ENCODE measurements at regions not wholly inside any gene's neighbourhood (a gene's known extent, or its start where the extent isn't known, plus 50 kb on each side); places are given as distances from the start of the nearest gene placed in this dataset.

- H3K4me1 Mint-ChIP-seq = no peaks in the 10 kb centered on the region
- no peaks in the 10 kb centered on the region for H3K27me3 Mint-ChIP-seq
- no peak overlapping the region for H3K4me3 Mint-ChIP-seq
- no peak for ATAC-seq (ENCODE audit: low read depth)
- no peaks in the 10 kb centered on the region for H3K9me3 Mint-ChIP-seq
- no peak overlapping the region for H3K27ac Mint-ChIP-seq
- no peak for DNase-seq (ENCODE audit: low spot score in 2 of 2)
- H3K36me3 Mint-ChIP-seq = no peaks in the 10 kb centered on the region
These were observed 152.2 kb downstream of the HNMT start for GRCh38 chr2:138116456-138116855.

- Mint-ChIP-seq H3K27ac (no peak overlapping the region), H3K36me3 (no peaks in the 10 kb centered on the region), H3K27me3 (no peaks in the 10 kb centered on the region), H3K9me3 (no peaks in the 10 kb centered on the region), H3K4me3 (no peak overlapping the region), H3K4me1 (no peaks in the 10 kb centered on the region)
- no peak for DNase-seq (ENCODE audit: low spot score in 2 of 2)
- no peak for ATAC-seq (ENCODE audit: low read depth)
These were observed 157.7 kb downstream of the HNMT start for GRCh38 chr2:138121666-138122661.

- no peak overlapping the region for H3K27ac Mint-ChIP-seq
- H3K27me3 Mint-ChIP-seq = peaks cover 4% of the 10 kb centered on the region
- H3K4me1 Mint-ChIP-seq = no peaks in the 10 kb centered on the region
- no peak for ATAC-seq (ENCODE audit: low read depth)
- DNase-seq (ENCODE audit: low spot score in 2 of 2) = no peak
- H3K9me3 Mint-ChIP-seq = no peaks in the 10 kb centered on the region
- H3K36me3 Mint-ChIP-seq = no peaks in the 10 kb centered on the region
- H3K4me3 Mint-ChIP-seq = no peak overlapping the region
These were observed 158.6 kb downstream of the HNMT start for GRCh38 chr2:138122891-138123290.

- Mint-ChIP-seq H3K4me3 (no peak overlapping the region), H3K27me3 (peaks cover 4% of the 10 kb centered on the region)
- no peak for DNase-seq (ENCODE audit: low spot score in 2 of 2)
These were observed 159.5 kb downstream of the HNMT start for GRCh38 chr2:138123741-138124140.

GRCh38 chr2:138124521-138124920 lies 160.2 kb downstream of the HNMT start:
- no peak for DNase-seq (ENCODE audit: low spot score in 2 of 2)
- no peaks in the 10 kb centered on the region for H3K4me1 Mint-ChIP-seq
- H3K27ac Mint-ChIP-seq = no peak overlapping the region
- H3K4me3 Mint-ChIP-seq = no peak overlapping the region
- H3K9me3 Mint-ChIP-seq = no peaks in the 10 kb centered on the region
- H3K27me3 Mint-ChIP-seq = peaks cover 4% of the 10 kb centered on the region
- no peak for ATAC-seq (ENCODE audit: low read depth)
- no peaks in the 10 kb centered on the region for H3K36me3 Mint-ChIP-seq

More at GRCh38 chr2:138123741-138124140, 159.5 kb downstream of the HNMT start:
- Mint-ChIP-seq H3K9me3 (no peaks in the 10 kb centered on the region), H3K4me1 (no peaks in the 10 kb centered on the region), H3K36me3 (no peaks in the 10 kb centered on the region), H3K27ac (no peak overlapping the region)
- no peak for ATAC-seq (ENCODE audit: low read depth)

- ATAC-seq (ENCODE audit: low read depth) (no peak), DNase-seq (ENCODE audit: low spot score in 2 of 2) (no peak)
- Mint-ChIP-seq H3K27me3 (peaks cover 4% of the 10 kb centered on the region), H3K9me3 (no peaks in the 10 kb centered on the region), H3K4me3 (no peak overlapping the region), H3K4me1 (no peaks in the 10 kb centered on the region), H3K36me3 (no peaks in the 10 kb centered on the region), H3K27ac (no peak overlapping the region)
These were observed 161.3 kb downstream of the HNMT start for GRCh38 chr2:138125306-138126288.

- ATAC-seq (ENCODE audit: low read depth) (no peak), DNase-seq (ENCODE audit: low spot score in 2 of 2) (no peak)
- Mint-ChIP-seq H3K27me3 (peaks cover 4% of the 10 kb centered on the region), H3K4me3 (no peak overlapping the region), H3K27ac (no peak overlapping the region), H3K9me3 (no peaks in the 10 kb centered on the region), H3K4me1 (no peaks in the 10 kb centered on the region), H3K36me3 (no peaks in the 10 kb centered on the region)
These were observed 167.8 kb downstream of the HNMT start for GRCh38 chr2:138132108-138132507.

GRCh38 chr2:138137949-138138348 lies 173.7 kb downstream of the HNMT start:
- Mint-ChIP-seq H3K4me3 (no peak overlapping the region), H3K9me3 (no peaks in the 10 kb centered on the region), H3K4me1 (no peaks in the 10 kb centered on the region), H3K36me3 (no peaks in the 10 kb centered on the region), H3K27ac (no peak overlapping the region), H3K27me3 (no peaks in the 10 kb centered on the region)
- no peak for DNase-seq (ENCODE audit: low spot score in 2 of 2)
- ATAC-seq (ENCODE audit: low read depth) = no peak

GRCh38 chr2:138147796-138148195 lies 183.5 kb downstream of the HNMT start:
- Mint-ChIP-seq H3K9me3 (no peaks in the 10 kb centered on the region), H3K4me1 (no peaks in the 10 kb centered on the region)
- no peak for ATAC-seq (ENCODE audit: low read depth)

GRCh38 chr2:138155304-138155703 lies 191.0 kb downstream of the HNMT start:
- Mint-ChIP-seq H3K27me3 (no peaks in the 10 kb centered on the region), H3K36me3 (peaks cover 4% of the 10 kb centered on the region), H3K4me3 (no peak overlapping the region), H3K27ac (no peak overlapping the region), H3K4me1 (no peaks in the 10 kb centered on the region), H3K9me3 (no peaks in the 10 kb centered on the region)
- no peak for ATAC-seq (ENCODE audit: low read depth)
- DNase-seq (ENCODE audit: low spot score in 2 of 2) = no peak

More at GRCh38 chr2:138147796-138148195, 183.5 kb downstream of the HNMT start:
- Mint-ChIP-seq H3K27ac (no peak overlapping the region), H3K36me3 (peaks cover 4% of the 10 kb centered on the region), H3K4me3 (no peak overlapping the region), H3K27me3 (no peaks in the 10 kb centered on the region)
- DNase-seq (ENCODE audit: low spot score in 2 of 2) = no peak

GRCh38 chr2:138157372-138157771 lies 193.1 kb downstream of the HNMT start:
- DNase-seq (ENCODE audit: low spot score in 2 of 2) (no peak), ATAC-seq (ENCODE audit: low read depth) (no peak)
- H3K4me1 Mint-ChIP-seq = no peaks in the 10 kb centered on the region
- H3K27ac Mint-ChIP-seq = no peak overlapping the region
- H3K9me3 Mint-ChIP-seq = no peaks in the 10 kb centered on the region
- no peaks in the 10 kb centered on the region for H3K27me3 Mint-ChIP-seq
- no peak overlapping the region for H3K4me3 Mint-ChIP-seq
- peaks cover under 1% of the 10 kb centered on the region for H3K36me3 Mint-ChIP-seq

- Mint-ChIP-seq H3K4me3 (no peak overlapping the region), H3K27me3 (no peaks in the 10 kb centered on the region), H3K36me3 (peaks cover 3% of the 10 kb centered on the region), H3K4me1 (no peaks in the 10 kb centered on the region), H3K27ac (no peak overlapping the region), H3K9me3 (peaks cover 5% of the 10 kb centered on the region)
- DNase-seq (ENCODE audit: low spot score in 2 of 2) (no peak), ATAC-seq (ENCODE audit: low read depth) (no peak)
These were observed 206.2 kb downstream of the HNMT start for GRCh38 chr2:138170485-138170884.

GRCh38 chr2:138171244-138171643 lies 207.0 kb downstream of the HNMT start:
- H3K27me3 Mint-ChIP-seq = no peaks in the 10 kb centered on the region
- peaks cover 3% of the 10 kb centered on the region for H3K36me3 Mint-ChIP-seq
- no peak overlapping the region for H3K27ac Mint-ChIP-seq
- H3K9me3 Mint-ChIP-seq = peaks cover 5% of the 10 kb centered on the region
- no peaks in the 10 kb centered on the region for H3K4me1 Mint-ChIP-seq
- DNase-seq (ENCODE audit: low spot score in 2 of 2) (no peak), ATAC-seq (ENCODE audit: low read depth) (no peak)
- no peak overlapping the region for H3K4me3 Mint-ChIP-seq

GRCh38 chr2:138175066-138175465 lies 210.8 kb downstream of the HNMT start:
- Mint-ChIP-seq H3K36me3 (peaks cover 3% of the 10 kb centered on the region), H3K27ac (no peak overlapping the region), H3K9me3 (no peaks in the 10 kb centered on the region), H3K27me3 (no peaks in the 10 kb centered on the region), H3K4me1 (no peaks in the 10 kb centered on the region), H3K4me3 (no peak overlapping the region)
- ATAC-seq (ENCODE audit: low read depth) = no peak
- no peak for DNase-seq (ENCODE audit: low spot score in 2 of 2)

All from memory B cell (primary cell).